Small intestine (tissue), 7 donors: ENCODE measurements at regions not wholly inside any gene's neighbourhood (a gene's known extent, or its start where the extent isn't known, plus 50 kb on each side); places are given as distances from the start of the nearest gene placed in this dataset.

Experiments
- DNase-seq, 2 donors: peaks; one replicate each; pipeline versions ENCODE4 v3.0.0 to v3.0.0-alpha.2; 2013
- FAIRE-seq: peaks from 2 replicates; lab custom pipeline; 2012; peaks lifted over from hg19 to GRCh38; lab: Jason Lieb, UNC
- H3K27ac ChIP-seq, 3 donors: one replicate each; pipeline ENCODE4 v1.5.1; 2013; ENCODE audit warnings: low read length in 2 of 3, mild to moderate bottlenecking in 2 of 3, control low read depth in 1 of 3, inconsistent platforms in 1 of 3, low read depth in 1 of 3, moderate library complexity in 1 of 3
- H3K27me3 ChIP-seq, 3 donors: one replicate each; pipeline ENCODE4 v1.6.1; 2013; ENCODE audit warnings: low read length in 3 of 3, inconsistent platforms in 1 of 3; ENCODE audit not compliant: control insufficient read depth in 3 of 3, insufficient read depth in 3 of 3
- H3K36me3 ChIP-seq, 3 donors: one replicate each; pipeline ENCODE4 v1.6.1; 2013; ENCODE audit warnings: low read length in 3 of 3, inconsistent platforms in 1 of 3, low read depth in 1 of 3, mild to moderate bottlenecking in 1 of 3, moderate library complexity in 1 of 3; ENCODE audit not compliant: control insufficient read depth in 3 of 3, insufficient read depth in 2 of 3
- H3K4me1 ChIP-seq, 3 donors: one replicate each; pipeline ENCODE4 v1.6.1; 2013; ENCODE audit warnings: low read length in 2 of 3, inconsistent platforms in 1 of 3, low read depth in 1 of 3, mild to moderate bottlenecking in 1 of 3, moderate library complexity in 1 of 3; ENCODE audit not compliant: control insufficient read depth in 3 of 3, insufficient read depth in 2 of 3
- H3K4me3 ChIP-seq, 3 donors: one replicate each; pipeline ENCODE4 v1.5.1; 2013; ENCODE audit warnings: low read length in 3 of 3, control low read depth in 1 of 3, inconsistent platforms in 1 of 3, low read depth in 1 of 3, mild to moderate bottlenecking in 1 of 3, moderate library complexity in 1 of 3
- H3K9me3 ChIP-seq, 2 donors: one replicate each; pipeline ENCODE4 v1.6.1; 2013; ENCODE audit warnings: low read depth in 1 of 2, low read length in 1 of 2; ENCODE audit not compliant: control insufficient read depth in 2 of 2, insufficient read depth in 1 of 2
- WGBS, 3 donors: extraction: QIAGEN DNeasy Blood & Tissue Kit; methylation state at CpG; one replicate each; pipeline ENCODE4 v1.1.7; 2013; 5-methylcytosine and 5-hydroxymethylcytosine counted together
- donor health status: healthy with polysubstance abuse.
- donor health status: control.
- donor health status: control.
- donor health status: Bipolar disorder and iron deficiency.
- donor health status: healthy.

DNA sequence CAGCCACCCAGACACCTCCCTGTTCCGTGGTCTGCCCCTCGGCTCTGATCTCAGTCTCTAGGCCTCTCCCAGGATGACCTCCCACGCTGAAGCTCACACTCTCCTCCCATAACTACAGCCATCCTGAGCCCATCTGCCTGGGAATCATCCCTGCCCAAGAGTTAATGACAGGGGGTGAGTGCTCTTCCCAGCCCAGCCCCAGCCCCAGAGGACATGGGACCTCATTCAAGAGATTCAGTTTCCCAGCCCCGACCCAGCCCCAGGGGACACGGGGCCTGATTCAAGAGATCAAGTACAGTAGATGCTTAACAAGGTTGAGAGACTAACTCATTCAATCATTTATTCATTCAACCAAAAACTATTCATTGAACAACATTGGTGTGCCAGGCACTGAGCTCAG is 272.0 kb downstream of the XXYLT1 start:
- Histone ChIP-seq H3K36me3 (no peaks in the 10 kb centered on the region), H3K4me3 (no peak overlapping the region), H3K27me3 (no peaks in the 10 kb centered on the region), H3K9me3 (peaks cover 0 to 3% of the 10 kb centered on the region in 2 donors), H3K27ac (no peak overlapping the region), H3K4me1 (peaks cover 0 to 15% (median 0%) of the 10 kb centered on the region in 3 donors)
- DNase-seq (no peak), FAIRE-seq (no peak)
- 83 to 85% (median 83%) methylated on average over 5 of the region's 5 CpGs for WGBS, 3 donors

DNA sequence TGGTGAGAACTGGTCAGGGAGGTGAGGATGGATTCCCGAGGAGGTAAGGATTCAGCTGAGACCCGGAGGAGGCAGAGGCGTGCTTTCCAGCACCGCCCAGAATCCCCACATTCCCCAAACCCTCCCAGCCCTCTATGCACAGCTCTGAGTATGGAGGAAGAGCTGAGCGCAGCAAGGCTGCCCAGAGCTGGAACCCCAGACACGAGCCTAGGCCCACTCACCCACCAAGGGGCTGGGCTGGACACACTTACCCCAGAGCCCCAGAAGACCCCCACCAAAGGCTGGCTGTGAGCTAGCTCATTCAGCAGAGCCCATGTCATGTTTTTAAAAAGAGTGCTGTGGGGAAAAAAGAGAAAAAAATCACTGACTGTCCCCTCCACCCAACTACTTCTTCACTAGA is 271.5 kb downstream of the XXYLT1 start:
- Histone ChIP-seq H3K36me3 (no peaks in the 10 kb centered on the region), H3K27me3 (no peaks in the 10 kb centered on the region), H3K4me1 (peaks cover 0 to 13% (median 0%) of the 10 kb centered on the region in 3 donors), H3K27ac (no peak overlapping the region), H3K4me3 (no peak overlapping the region), H3K9me3 (peaks cover 0 to 3% of the 10 kb centered on the region in 2 donors)
- WGBS, 3 donors = 78 to 87% (median 85%) methylated on average over 6 of the region's 6 CpGs
- DNase-seq = no peak
- no peak for FAIRE-seq

DNA sequence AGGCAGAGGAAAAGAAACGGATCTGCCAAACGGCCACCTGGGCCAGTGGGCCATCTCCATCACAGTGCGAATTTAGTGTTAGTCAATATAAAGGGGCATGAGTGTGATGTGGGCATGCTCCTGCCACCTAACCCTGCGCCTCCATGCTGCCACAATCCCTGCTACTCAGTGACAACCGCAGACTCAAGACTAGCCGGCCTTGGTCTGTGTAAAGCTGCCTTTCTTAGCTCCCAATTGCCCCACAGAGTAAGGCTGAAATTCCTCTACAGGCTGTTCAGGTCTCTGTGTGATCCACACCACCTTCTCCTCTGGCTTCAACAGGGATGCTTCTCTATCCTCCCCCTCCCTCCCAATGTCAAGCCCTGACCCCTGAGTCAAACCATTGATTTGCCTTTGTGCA is 269.7 kb downstream of the XXYLT1 start:
- no peaks in the 10 kb centered on the region for H3K4me1 ChIP-seq
- H3K27me3 ChIP-seq = peaks cover 0 to 4% (median 0%) of the 10 kb centered on the region in 3 donors
- H3K9me3 ChIP-seq = peaks cover 0 to 3% of the 10 kb centered on the region in 2 donors
- no peak overlapping the region for H3K4me3 ChIP-seq
- H3K36me3 ChIP-seq = no peaks in the 10 kb centered on the region
- DNase-seq = no peak
- 82 to 91% (median 83%) methylated on average over 6 of the region's 6 CpGs for WGBS, 3 donors
- H3K27ac ChIP-seq = no peak overlapping the region
- no peak for FAIRE-seq

DNA sequence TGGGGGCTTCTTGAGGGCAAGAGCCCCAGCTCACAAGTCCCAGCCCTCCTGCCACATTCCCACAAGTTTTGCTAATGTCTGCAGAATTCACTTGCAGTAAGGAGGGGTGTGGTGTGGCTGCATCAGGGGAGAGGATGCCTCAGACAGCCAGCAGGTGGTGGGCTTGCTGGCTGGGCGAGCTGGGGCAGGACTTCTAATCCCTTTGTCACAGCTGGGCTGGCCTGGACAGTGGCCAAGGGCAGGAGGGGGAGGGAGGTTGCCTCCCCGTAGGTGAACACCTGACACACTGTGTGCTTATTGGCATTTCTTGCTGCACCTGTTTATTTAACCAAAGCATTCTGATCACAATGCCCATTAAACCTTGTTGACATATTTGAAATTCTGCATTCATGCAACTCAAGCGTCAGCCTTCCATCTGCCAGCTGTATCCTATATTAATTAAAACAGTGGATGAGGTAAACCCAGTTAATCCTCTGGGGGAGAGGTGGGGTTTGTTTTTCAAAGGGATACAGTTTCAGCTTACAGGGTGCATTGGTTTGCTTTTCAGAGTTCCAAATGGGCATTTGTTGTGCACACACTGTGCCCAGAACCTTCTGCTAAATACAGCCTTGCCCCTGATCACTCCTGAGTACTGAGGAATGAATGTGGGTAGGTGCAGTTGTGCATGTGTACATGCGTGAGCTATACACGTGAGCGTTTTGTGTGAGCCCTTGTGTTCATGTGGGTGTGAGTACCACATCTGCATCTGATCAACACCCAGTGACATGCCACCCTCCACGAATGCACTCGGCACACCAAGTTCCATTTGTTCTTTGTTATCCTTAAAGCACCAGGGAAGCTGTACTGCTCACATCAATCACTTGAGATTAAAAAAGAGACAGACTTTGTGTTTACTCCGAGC is 268.7 kb downstream of the XXYLT1 start:
- Histone ChIP-seq H3K9me3 (peaks cover 0 to 3% of the 10 kb centered on the region in 2 donors), H3K36me3 (no peaks in the 10 kb centered on the region), H3K4me1 (no peaks in the 10 kb centered on the region), H3K27ac (no peak overlapping the region), H3K4me3 (no peak overlapping the region), H3K27me3 (peaks cover 0 to 9% (median 0%) of the 10 kb centered on the region in 3 donors)
- FAIRE-seq = no peak
- peak; percentile 54 to 73 for DNase-seq
- 26 to 40% (median 36%) methylated on average over 9 of the region's 9 CpGs for WGBS, 3 donors

DNA sequence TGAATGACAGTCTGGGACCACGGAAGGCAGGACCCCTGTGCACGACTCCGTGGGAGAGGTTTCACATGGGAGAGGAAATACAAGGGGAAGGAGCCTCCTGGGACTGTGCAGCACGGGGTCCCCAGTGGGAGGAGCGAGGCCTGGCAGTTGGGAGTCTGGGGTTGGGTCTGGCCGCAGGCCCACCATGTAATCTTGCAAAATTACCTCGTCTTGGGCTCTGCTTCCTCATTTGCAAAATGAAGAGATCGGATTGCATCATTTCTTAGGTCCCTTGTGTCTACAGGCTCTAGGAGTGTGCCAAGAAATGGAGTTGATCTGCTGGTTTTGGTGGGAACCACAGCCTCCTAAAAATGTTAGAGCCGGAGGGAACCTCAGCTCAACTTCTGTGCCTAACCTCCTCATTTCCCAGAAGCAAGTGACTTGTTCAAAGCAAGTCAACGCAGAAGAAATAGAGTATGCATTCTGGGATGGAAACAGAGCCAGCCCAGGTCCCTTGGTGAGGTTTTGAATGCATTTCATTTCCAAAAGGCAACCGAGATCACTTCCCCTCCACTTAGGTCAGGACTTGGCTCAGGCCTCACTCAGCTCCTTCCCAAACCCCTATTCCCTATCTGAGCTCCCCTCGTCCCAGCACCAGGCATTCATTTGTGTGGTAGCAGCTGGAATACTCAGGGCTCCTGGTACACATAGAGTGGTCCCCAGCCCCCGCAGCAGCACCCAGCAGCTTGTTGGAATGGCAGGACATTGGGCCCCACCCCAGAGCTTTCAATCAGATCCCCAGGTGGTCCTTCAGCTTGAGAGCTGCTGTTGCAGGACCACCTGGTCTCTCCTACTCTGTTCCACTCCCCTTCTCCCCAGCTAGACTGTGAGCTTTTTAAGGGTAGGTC is 267.7 kb downstream of the XXYLT1 start:
- Histone ChIP-seq H3K4me1 (no peaks in the 10 kb centered on the region), H3K9me3 (peaks cover 0 to 3% of the 10 kb centered on the region in 2 donors), H3K36me3 (no peaks in the 10 kb centered on the region), H3K27me3 (peaks cover 0 to 10% (median 0%) of the 10 kb centered on the region in 3 donors), H3K4me3 (no peak overlapping the region), H3K27ac (no peak overlapping the region)
- DNase-seq (no peak), FAIRE-seq (no peak)
- WGBS, 3 donors = 58 to 73% (median 68%) methylated on average over 13 of the region's 13 CpGs

DNA sequence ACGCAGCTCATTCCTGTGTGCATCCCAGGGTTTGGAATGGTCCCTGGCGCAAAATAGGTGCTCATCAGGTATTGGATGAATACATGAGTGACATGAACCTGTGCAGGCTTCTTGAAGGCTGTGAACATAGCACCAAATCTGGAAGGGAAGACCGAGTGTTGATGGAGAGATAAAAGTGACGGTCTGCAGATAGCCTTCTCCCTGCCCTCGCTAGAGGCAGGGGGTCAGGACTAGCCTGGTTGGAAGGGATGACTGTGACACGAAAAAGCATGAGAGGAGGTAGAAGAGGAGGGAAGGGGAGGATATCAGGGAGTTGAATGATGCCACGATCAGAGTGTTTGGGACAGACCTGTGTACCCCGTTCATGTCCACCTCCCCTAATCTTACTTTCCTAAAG is 267.1 kb downstream of the XXYLT1 start:
- peaks cover 0 to 12% (median 0%) of the 10 kb centered on the region in 3 donors for H3K27me3 ChIP-seq
- H3K27ac ChIP-seq = no peak overlapping the region
- FAIRE-seq (no peak), DNase-seq (no peak)
- H3K4me3 ChIP-seq = no peak overlapping the region
- no peaks in the 10 kb centered on the region for H3K36me3 ChIP-seq
- WGBS, 3 donors = 82 to 90% (median 89%) methylated on average over 8 of the region's 8 CpGs
- H3K9me3 ChIP-seq = peaks cover 0 to 3% of the 10 kb centered on the region in 2 donors
- no peaks in the 10 kb centered on the region for H3K4me1 ChIP-seq

DNA sequence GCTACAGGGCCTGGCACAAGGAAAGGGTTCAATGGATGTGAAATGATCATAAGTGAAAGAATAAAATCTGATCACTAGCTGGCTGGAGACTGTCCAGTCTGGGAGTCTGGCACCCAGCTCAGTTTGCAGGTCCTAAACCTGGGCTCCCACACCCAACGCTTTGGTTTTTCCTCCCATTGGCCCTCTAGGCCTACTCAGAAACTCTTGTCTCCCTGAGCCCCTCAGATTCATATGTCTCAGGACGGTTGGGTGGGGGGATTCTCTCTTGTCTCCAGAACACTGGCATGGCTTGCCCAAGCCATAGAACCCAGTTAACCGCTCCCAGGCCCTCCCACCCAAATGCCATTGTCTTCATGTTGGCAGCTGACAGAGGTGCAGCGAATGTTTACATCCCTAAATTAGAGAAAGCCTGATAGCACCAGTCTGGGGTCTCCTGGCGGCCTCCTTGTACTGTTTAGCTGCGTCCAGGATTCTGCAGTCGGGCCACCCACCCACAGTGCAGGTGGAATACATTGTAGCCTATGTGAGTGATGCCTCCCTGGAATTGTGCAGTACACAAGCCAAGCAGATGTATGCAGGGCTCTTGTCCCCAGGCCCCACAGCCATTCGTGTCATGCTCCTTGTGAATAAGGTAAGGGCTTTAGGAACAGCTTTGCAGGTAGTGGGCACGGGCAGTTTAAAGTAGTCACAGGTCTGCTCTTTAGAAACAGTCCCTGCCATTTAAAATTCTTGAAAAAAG is 266.3 kb downstream of the XXYLT1 start:
- no peak for DNase-seq

DNA sequence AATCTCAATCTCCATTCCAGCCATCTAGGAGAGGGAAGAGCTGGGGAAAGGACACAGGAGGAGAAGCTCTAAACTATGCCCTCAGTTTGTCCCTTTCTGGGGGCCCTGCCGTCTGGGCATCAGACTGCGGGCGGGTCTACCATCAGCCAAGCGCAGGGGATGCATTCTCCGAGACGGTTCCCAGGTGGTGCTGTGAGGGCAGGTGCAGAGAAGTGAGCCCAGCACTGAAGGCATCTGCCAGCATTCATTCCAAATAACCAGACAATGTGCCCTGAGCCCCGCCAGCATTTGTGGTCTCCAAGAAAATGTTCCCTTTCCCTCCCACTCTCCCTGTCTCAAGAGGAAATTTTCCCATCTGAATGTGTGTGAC is 265.7 kb downstream of the XXYLT1 start:
- Histone ChIP-seq H3K4me1 (no peaks in the 10 kb centered on the region), H3K4me3 (no peak overlapping the region), H3K27ac (no peak overlapping the region), H3K27me3 (peaks cover 0 to 12% (median 0%) of the 10 kb centered on the region in 3 donors), H3K36me3 (no peaks in the 10 kb centered on the region), H3K9me3 (peaks cover 0 to 3% of the 10 kb centered on the region in 2 donors)
- FAIRE-seq = no peak
- 60 to 81% (median 73%) methylated on average over 7 of the region's 7 CpGs for WGBS, 3 donors
- DNase-seq = no peak

More for the DNA sequence above, 266.3 kb downstream of the XXYLT1 start:
- WGBS, 3 donors = 87 to 91% (median 90%) methylated on average over 9 of the region's 9 CpGs
- Histone ChIP-seq H3K27me3 (peaks cover 0 to 12% (median 0%) of the 10 kb centered on the region in 3 donors), H3K36me3 (no peaks in the 10 kb centered on the region), H3K27ac (no peak overlapping the region), H3K9me3 (peaks cover 0 to 3% of the 10 kb centered on the region in 2 donors), H3K4me1 (no peaks in the 10 kb centered on the region), H3K4me3 (no peak overlapping the region)
- no peak for FAIRE-seq
